SH-SY5Y (cell line): ENCODE measurements at regions not wholly inside any gene's neighbourhood (a gene's known extent, or its start where the extent isn't known, plus 50 kb on each side); places are given as distances from the start of the nearest gene placed in this dataset.

Source experiments
- GATA2 ChIP-seq: IDR thresholded peaks from 2 replicates; pipeline ENCODE4 v1.6.1; 2011; ENCODE audit warnings: mild to moderate bottlenecking, low read depth, low read length
- GATA3 ChIP-seq: IDR thresholded peaks from 2 replicates; pipeline ENCODE4 v1.6.1; 2011; ENCODE audit warnings: low read depth, mild to moderate bottlenecking, low read length, moderate library complexity

GRCh38 chr1:117699953-117700352 is 94.1 kb downstream of the TENT5C start:
- TF ChIP-seq GATA2 (no peak), GATA3 (no peak)
